ENCODE measurements at regions not wholly inside any gene's neighbourhood (a gene's known extent, or its start where the extent isn't known, plus 50 kb on each side); places are given as distances from the start of the nearest gene placed in this dataset.

- TF ChIP-seq CTCF (IDR thresholded peaks at IDR 0.05) (no peak), POLR2A (IDR thresholded peaks at IDR 0.05) (no peak)
These were observed 167.7 kb upstream of the CDKN3 start for GRCh38 chr14:54229136-54229535.

Measured in right lobe of liver (tissue), 4 donors.